Natural killer cell (primary cell): ENCODE measurements at regions not wholly inside any gene's neighbourhood (a gene's known extent, or its start where the extent isn't known, plus 50 kb on each side); places are given as distances from the start of the nearest gene placed in this dataset.

Source experiments
- ATAC-seq, 3 donors: fragments of 150-1000 bp in 2 of 3; fragments of 200-7000 bp in 1 of 3; cut with Tn5 transposase; 1 replicate in 1 of 3; 2 replicates in 2 of 3; pipeline ENCODE4 v1.10.0; 2021; ENCODE audit warnings: mild to moderate bottlenecking in 2 of 3, moderate library complexity in 2 of 3
- DNase-seq, 2 donors: peaks; one replicate each; pipeline versions ENCODE4 v3.0.0 to v3.0.0-alpha.2; 2013 to 2021; ENCODE audit warnings: mixed read lengths in 1 of 2
- H3K27ac ChIP-seq: one replicate; pipeline ENCODE4 v1.5.1; 2013; ENCODE audit warnings: mild to moderate bottlenecking, low read length
- H3K27me3 ChIP-seq: one replicate; pipeline ENCODE4 v1.6.1; 2013; ENCODE audit warnings: low read length; ENCODE audit not compliant: control insufficient read depth, insufficient read depth
- H3K36me3 ChIP-seq: one replicate; pipeline ENCODE4 v1.6.1; 2013; ENCODE audit warnings: low read length; ENCODE audit not compliant: control insufficient read depth, insufficient read depth
- H3K4me1 ChIP-seq: one replicate; pipeline ENCODE4 v1.6.1; 2013; ENCODE audit warnings: low read length; ENCODE audit not compliant: control insufficient read depth, insufficient read depth
- H3K4me3 ChIP-seq: one replicate; pipeline ENCODE4 v1.5.1; 2013; ENCODE audit warnings: low read length
- H3K9me3 ChIP-seq: one replicate; pipeline ENCODE4 v1.6.1; 2013; ENCODE audit warnings: low read length; ENCODE audit not compliant: control insufficient read depth, insufficient read depth
- H3K27ac Mint-ChIP-seq, 2 donors: one replicate each; pipeline ENCODE4 v1.8.0; 2022; ENCODE audit warnings: mild to moderate bottlenecking in 2 of 2, mixed read lengths in 2 of 2, moderate library complexity in 1 of 2
- H3K27me3 Mint-ChIP-seq, 2 donors: one replicate each; pipeline ENCODE4 v1.8.0; 2022; ENCODE audit warnings: low read depth in 2 of 2, mixed read lengths in 2 of 2
- H3K36me3 Mint-ChIP-seq: one replicate; pipeline ENCODE4 v1.8.0; 2022; ENCODE audit warnings: mixed read lengths
- H3K4me1 Mint-ChIP-seq, 2 donors: one replicate each; pipeline ENCODE4 v1.8.0; 2022; ENCODE audit warnings: mixed read lengths in 2 of 2
- H3K4me3 Mint-ChIP-seq: one replicate; pipeline ENCODE4 v1.8.0; 2022; ENCODE audit warnings: mild to moderate bottlenecking, moderate library complexity, mixed read lengths
- H3K9me3 Mint-ChIP-seq, 2 donors: one replicate each; pipeline ENCODE4 v1.8.0; 2022; ENCODE audit warnings: mixed read lengths in 2 of 2
- WGBS: methylation state at CpG from one replicate; pipeline ENCODE4 v1.1.7; 2013; ENCODE audit warnings: missing lambda C conversion rate; ENCODE audit not compliant: insufficient coverage; 5-methylcytosine and 5-hydroxymethylcytosine counted together
- intact Hi-C: fragments of 100-400 bp; cut with micrococcal nuclease; formaldehyde crosslinking; loops from one replicate; pipeline ENCODE4 v1.14.2; 2022
- TF ChIP-seq, protein P1 (sequence below): fragments of 200-600 bp; IDR thresholded peaks from one replicate; pipeline ENCODE4 v1.8.0; 2022; ENCODE audit warnings: antibody characterized with exemption

GRCh38 chr2:38492042-38492615, 110.6 kb downstream of the HNRNPLL start:
- TF ChIP-seq, protein P1, sequence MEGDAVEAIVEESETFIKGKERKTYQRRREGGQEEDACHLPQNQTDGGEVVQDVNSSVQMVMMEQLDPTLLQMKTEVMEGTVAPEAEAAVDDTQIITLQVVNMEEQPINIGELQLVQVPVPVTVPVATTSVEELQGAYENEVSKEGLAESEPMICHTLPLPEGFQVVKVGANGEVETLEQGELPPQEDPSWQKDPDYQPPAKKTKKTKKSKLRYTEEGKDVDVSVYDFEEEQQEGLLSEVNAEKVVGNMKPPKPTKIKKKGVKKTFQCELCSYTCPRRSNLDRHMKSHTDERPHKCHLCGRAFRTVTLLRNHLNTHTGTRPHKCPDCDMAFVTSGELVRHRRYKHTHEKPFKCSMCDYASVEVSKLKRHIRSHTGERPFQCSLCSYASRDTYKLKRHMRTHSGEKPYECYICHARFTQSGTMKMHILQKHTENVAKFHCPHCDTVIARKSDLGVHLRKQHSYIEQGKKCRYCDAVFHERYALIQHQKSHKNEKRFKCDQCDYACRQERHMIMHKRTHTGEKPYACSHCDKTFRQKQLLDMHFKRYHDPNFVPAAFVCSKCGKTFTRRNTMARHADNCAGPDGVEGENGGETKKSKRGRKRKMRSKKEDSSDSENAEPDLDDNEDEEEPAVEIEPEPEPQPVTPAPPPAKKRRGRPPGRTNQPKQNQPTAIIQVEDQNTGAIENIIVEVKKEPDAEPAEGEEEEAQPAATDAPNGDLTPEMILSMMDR, result no peak
- no peaks in the 10 kb centered on the region for H3K9me3 ChIP-seq

GRCh38 chr2:38491436-38491835, 111.3 kb downstream of the HNRNPLL start:
- Mint-ChIP-seq H3K4me1 (no peaks in the 10 kb centered on the region), H3K27me3 (no peaks in the 10 kb centered on the region), H3K27ac (no peak overlapping the region), H3K36me3 (no peaks in the 10 kb centered on the region), H3K4me3 (no peak overlapping the region), H3K9me3 (no peaks in the 10 kb centered on the region)
- DNase-seq (no peak), ATAC-seq (no peak)
- Histone ChIP-seq H3K4me1 (no peaks in the 10 kb centered on the region), H3K27ac (no peak overlapping the region), H3K9me3 (no peaks in the 10 kb centered on the region), H3K4me3 (no peak overlapping the region), H3K36me3 (no peaks in the 10 kb centered on the region), H3K27me3 (no peaks in the 10 kb centered on the region)
- TF ChIP-seq, protein P1, result no peak
- WGBS, result 98% methylated on average over 5 of the region's 5 CpGs
- intact Hi-C loops, result no loop called here

More at GRCh38 chr2:38492042-38492615, 110.6 kb downstream of the HNRNPLL start:
- DNase-seq, result no peak
- Histone ChIP-seq H3K4me3 (no peak overlapping the region), H3K27me3 (no peaks in the 10 kb centered on the region), H3K27ac (no peak overlapping the region), H3K36me3 (no peaks in the 10 kb centered on the region), H3K4me1 (no peaks in the 10 kb centered on the region)
- H3K27me3 Mint-ChIP-seq, result no peaks in the 10 kb centered on the region
- intact Hi-C loops, result no loop called here
- H3K4me3 Mint-ChIP-seq, result no peak overlapping the region
- no peak for ATAC-seq
- 96% methylated on average over 3 of the region's 3 CpGs for WGBS
- H3K9me3 Mint-ChIP-seq, result no peaks in the 10 kb centered on the region
- no peaks in the 10 kb centered on the region for H3K36me3 Mint-ChIP-seq
- H3K27ac Mint-ChIP-seq, result no peak overlapping the region
- H3K4me1 Mint-ChIP-seq, result no peaks in the 10 kb centered on the region

- H3K4me1 Mint-ChIP-seq, result no peaks in the 10 kb centered on the region
- H3K36me3 Mint-ChIP-seq, result no peaks in the 10 kb centered on the region
- no peak overlapping the region for H3K27ac ChIP-seq
- no peak overlapping the region for H3K27ac Mint-ChIP-seq
- no peaks in the 10 kb centered on the region for H3K36me3 ChIP-seq
- ATAC-seq, result no peak
- no peak overlapping the region for H3K4me3 ChIP-seq
- H3K27me3 ChIP-seq, result no peaks in the 10 kb centered on the region
- H3K9me3 ChIP-seq, result no peaks in the 10 kb centered on the region
- TF ChIP-seq, protein P1, result no peak
- H3K4me1 ChIP-seq, result no peaks in the 10 kb centered on the region
- no peaks in the 10 kb centered on the region for H3K27me3 Mint-ChIP-seq
- H3K4me3 Mint-ChIP-seq, result no peak overlapping the region
- DNase-seq, result no peak
- H3K9me3 Mint-ChIP-seq, result no peaks in the 10 kb centered on the region
- intact Hi-C loops, result no loop called here
Observed at GRCh38 chr2:38489846-38490245, 112.8 kb upstream of the ATL2 start.

DNA sequence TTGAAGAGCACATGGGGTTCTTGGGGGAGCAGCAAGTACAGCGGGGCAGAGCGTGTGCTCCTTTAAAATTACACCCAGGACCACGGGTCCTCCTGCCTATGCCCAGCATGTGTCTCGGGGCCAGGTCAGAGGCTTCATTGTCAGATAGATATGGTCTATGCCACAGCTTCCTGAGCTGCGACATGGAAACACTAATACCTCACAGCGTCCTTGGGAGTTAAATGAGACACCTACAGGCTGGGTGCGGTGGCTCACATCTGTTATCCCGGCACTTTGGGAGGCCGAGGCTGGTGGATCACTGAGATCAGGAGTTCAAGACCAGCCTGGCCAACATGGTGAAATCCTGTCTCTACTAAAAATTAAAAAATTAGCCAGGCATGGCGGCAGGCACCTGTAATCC, 110.8 kb upstream of the ATL2 start:
- H3K36me3 ChIP-seq, result no peaks in the 10 kb centered on the region
- 83% methylated on average over 10 of the region's 10 CpGs for WGBS
- H3K27me3 ChIP-seq, result no peaks in the 10 kb centered on the region
- H3K4me3 ChIP-seq, result no peak overlapping the region
- no peaks in the 10 kb centered on the region for H3K9me3 ChIP-seq
- Mint-ChIP-seq H3K9me3 (no peaks in the 10 kb centered on the region), H3K27me3 (peaks cover 0 to 2% of the 10 kb centered on the region in 2 donors), H3K4me3 (no peak overlapping the region), H3K4me1 (no peaks in the 10 kb centered on the region), H3K36me3 (no peaks in the 10 kb centered on the region), H3K27ac (no peak overlapping the region)
- no peaks in the 10 kb centered on the region for H3K4me1 ChIP-seq
- intact Hi-C loops, result no loop called here
- DNase-seq (no peak), ATAC-seq (no peak)
- TF ChIP-seq, protein P1, result no peak
- H3K27ac ChIP-seq, result no peak overlapping the region
